Endodermal cell (in vitro differentiated cells): ENCODE measurements at regions not wholly inside any gene's neighbourhood (a gene's known extent, or its start where the extent isn't known, plus 50 kb on each side); places are given as distances from the start of the nearest gene placed in this dataset.

ENCODE experiments used
- DNase-seq: peaks from one replicate; pipeline ENCODE4 v3.0.0-alpha.2; 2017
- H3K27ac ChIP-seq: 2 replicates; pipeline ENCODE4 v1.5.1; 2013; ENCODE audit warnings: mild to moderate bottlenecking, low read depth, low read length, moderate library complexity
- H3K27me3 ChIP-seq: 2 replicates; pipeline ENCODE4 v1.6.1; 2013; ENCODE audit warnings: mild to moderate bottlenecking, low read length, moderate library complexity; ENCODE audit not compliant: insufficient read depth, control insufficient read depth, poor library complexity, severe bottlenecking
- H3K36me3 ChIP-seq: 2 replicates; pipeline ENCODE4 v1.7.0; 2013; ENCODE audit warnings: mild to moderate bottlenecking, low read length, moderate library complexity; ENCODE audit not compliant: control insufficient read depth, insufficient read depth
- H3K4me1 ChIP-seq: one replicate; pipeline ENCODE4 v1.7.0; 2013; ENCODE audit warnings: low read length; ENCODE audit not compliant: control insufficient read depth, insufficient read depth
- H3K4me3 ChIP-seq: 2 replicates; pipeline ENCODE4 v1.5.1; 2013; ENCODE audit warnings: mild to moderate bottlenecking, low read length, moderate library complexity
- H3K9ac ChIP-seq: 2 replicates; pipeline ENCODE4 v1.6.1; 2013; ENCODE audit warnings: mild to moderate bottlenecking, low read length, moderate library complexity; ENCODE audit not compliant: poor library complexity, severe bottlenecking; ENCODE audit errors: extremely low read depth
- H3K9me3 ChIP-seq: 2 replicates; pipeline ENCODE4 v1.6.1; 2013; ENCODE audit warnings: mild to moderate bottlenecking, low read length, moderate library complexity; ENCODE audit not compliant: control insufficient read depth
- H3K27ac Mint-ChIP-seq: 2 replicates; pipeline ENCODE4 v1.8.0; 2020; ENCODE audit warnings: mixed read lengths
- H3K27me3 Mint-ChIP-seq: 2 replicates; pipeline ENCODE4 v1.8.0; 2021; ENCODE audit warnings: mild to moderate bottlenecking, mixed read lengths; ENCODE audit not compliant: insufficient read depth
- H3K36me3 Mint-ChIP-seq: 2 replicates; pipeline ENCODE4 v1.8.0; 2020; ENCODE audit warnings: low read depth, mixed read lengths
- H3K4me1 Mint-ChIP-seq: 2 replicates; pipeline ENCODE4 v1.8.0; 2020; ENCODE audit warnings: mixed read lengths
- H3K4me3 Mint-ChIP-seq: 2 replicates; pipeline ENCODE4 v1.8.0; 2020; ENCODE audit warnings: mild to moderate bottlenecking, moderate library complexity, mixed read lengths
- H3K9me3 Mint-ChIP-seq: 2 replicates; pipeline ENCODE4 v1.8.0; 2020; ENCODE audit warnings: mild to moderate bottlenecking, mixed read lengths
- WGBS, 2 experiments: methylation state at CpG; one replicate each; pipeline versions ENCODE4 v1.1.5 to v1.1.7; 2013; ENCODE audit warnings: missing lambda C conversion rate in 2 of 2, mixed read lengths in 1 of 2; ENCODE audit not compliant: insufficient coverage in 1 of 2, insufficient read length in 1 of 2; 5-methylcytosine and 5-hydroxymethylcytosine counted together
- TF ChIP-seq, protein P1 (sequence below): fragments of 200-600 bp; sonication (generic); conservative IDR thresholded peaks from 2 replicates; pipeline ENCODE4 v1.5.0; 2021; ENCODE audit warnings: antibody characterized with exemption, mild to moderate bottlenecking

- Mint-ChIP-seq H3K4me1 (no peaks in the 10 kb centered on the region), H3K9me3 (no peaks in the 10 kb centered on the region), H3K4me3 (no peak overlapping the region), H3K27me3 (no peaks in the 10 kb centered on the region), H3K36me3 (no peaks in the 10 kb centered on the region), H3K27ac (no peak overlapping the region)
- no peak overlapping the region for H3K27ac ChIP-seq
- DNase-seq, result no peak
- WGBS, 2 experiments, result 95 to 97% methylated on average over 4 to 5 of the region's 5 CpGs
- H3K4me3 ChIP-seq, result no peak overlapping the region
- no peaks in the 10 kb centered on the region for H3K9me3 ChIP-seq
- H3K27me3 ChIP-seq, result no peaks in the 10 kb centered on the region
- H3K4me1 ChIP-seq, result no peaks in the 10 kb centered on the region
- no peaks in the 10 kb centered on the region for H3K36me3 ChIP-seq
- no peak overlapping the region for H3K9ac ChIP-seq
- TF ChIP-seq, protein P1, sequence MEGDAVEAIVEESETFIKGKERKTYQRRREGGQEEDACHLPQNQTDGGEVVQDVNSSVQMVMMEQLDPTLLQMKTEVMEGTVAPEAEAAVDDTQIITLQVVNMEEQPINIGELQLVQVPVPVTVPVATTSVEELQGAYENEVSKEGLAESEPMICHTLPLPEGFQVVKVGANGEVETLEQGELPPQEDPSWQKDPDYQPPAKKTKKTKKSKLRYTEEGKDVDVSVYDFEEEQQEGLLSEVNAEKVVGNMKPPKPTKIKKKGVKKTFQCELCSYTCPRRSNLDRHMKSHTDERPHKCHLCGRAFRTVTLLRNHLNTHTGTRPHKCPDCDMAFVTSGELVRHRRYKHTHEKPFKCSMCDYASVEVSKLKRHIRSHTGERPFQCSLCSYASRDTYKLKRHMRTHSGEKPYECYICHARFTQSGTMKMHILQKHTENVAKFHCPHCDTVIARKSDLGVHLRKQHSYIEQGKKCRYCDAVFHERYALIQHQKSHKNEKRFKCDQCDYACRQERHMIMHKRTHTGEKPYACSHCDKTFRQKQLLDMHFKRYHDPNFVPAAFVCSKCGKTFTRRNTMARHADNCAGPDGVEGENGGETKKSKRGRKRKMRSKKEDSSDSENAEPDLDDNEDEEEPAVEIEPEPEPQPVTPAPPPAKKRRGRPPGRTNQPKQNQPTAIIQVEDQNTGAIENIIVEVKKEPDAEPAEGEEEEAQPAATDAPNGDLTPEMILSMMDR, result no peak
Measured at GRCh38 chr7:131202451-131202850, 125.2 kb upstream of the MKLN1 start.

DNA sequence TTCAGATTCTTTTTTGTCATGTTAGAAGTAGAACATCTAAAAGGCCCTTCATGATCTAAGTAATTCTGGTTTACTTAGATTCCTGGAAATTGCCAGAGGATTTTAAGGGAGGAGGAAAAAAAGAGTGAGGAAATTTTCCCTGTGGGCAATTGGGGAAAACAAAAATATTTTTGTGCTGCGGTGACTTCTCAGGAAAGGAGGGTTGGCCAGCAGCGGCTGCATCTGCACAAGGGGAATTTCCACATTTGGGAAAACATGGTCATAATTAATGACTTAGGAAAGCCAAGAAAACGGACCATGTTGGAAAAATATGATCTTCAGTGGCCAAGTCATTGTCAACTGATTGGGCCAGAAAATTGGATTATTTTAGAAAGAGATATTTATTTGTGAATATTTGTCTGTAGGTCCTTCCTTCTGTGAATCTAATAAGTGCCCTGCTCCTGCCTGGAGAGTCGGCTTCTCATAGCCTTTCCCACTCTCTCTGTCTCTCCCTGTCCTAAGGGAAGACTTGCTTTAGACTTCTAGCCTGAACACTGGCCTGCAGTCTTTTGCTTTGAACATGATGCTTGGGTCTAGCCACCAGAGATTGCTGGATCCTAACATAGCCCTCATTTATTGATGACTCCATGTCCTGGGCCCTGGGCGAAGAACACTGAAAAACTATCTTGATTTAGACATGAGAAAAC is 124.2 kb upstream of the MKLN1 start:
- no peak overlapping the region for H3K4me3 ChIP-seq
- H3K36me3 Mint-ChIP-seq, result no peaks in the 10 kb centered on the region
- H3K9me3 Mint-ChIP-seq, result no peaks in the 10 kb centered on the region
- H3K27me3 Mint-ChIP-seq, result no peaks in the 10 kb centered on the region
- no peak for DNase-seq
- no peaks in the 10 kb centered on the region for H3K36me3 ChIP-seq
- H3K4me1 Mint-ChIP-seq, result no peaks in the 10 kb centered on the region
- TF ChIP-seq, protein P1, result no peak
- H3K4me1 ChIP-seq, result no peaks in the 10 kb centered on the region
- no peak overlapping the region for H3K27ac Mint-ChIP-seq
- no peak overlapping the region for H3K4me3 Mint-ChIP-seq
- H3K9me3 ChIP-seq, result no peaks in the 10 kb centered on the region
- 87 to 93% methylated on average over 3 to 5 of the region's 5 CpGs for WGBS, 2 experiments
- no peaks in the 10 kb centered on the region for H3K27me3 ChIP-seq
- no peak overlapping the region for H3K9ac ChIP-seq
- no peak overlapping the region for H3K27ac ChIP-seq

DNA sequence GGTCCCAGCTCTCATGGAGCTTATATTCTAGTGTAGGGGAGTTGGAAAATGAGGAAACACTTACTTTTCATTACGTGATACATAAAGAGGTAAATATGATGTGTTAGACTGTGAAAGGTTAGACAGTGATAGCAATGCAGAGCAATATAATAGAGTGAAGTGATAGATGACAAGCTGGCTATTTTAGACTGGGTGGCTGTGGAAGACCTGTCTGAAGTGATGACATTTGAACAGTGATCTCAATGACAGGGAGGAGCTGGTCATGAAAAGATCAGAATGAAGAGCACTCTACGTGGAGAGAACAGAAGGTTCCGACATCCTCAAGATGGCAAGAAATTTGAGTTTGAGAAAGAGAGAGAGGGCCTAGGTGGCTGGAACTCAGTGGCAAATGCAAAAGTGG is 118.9 kb upstream of the MKLN1 start:
- Mint-ChIP-seq H3K9me3 (no peaks in the 10 kb centered on the region), H3K4me1 (peaks cover 2% of the 10 kb centered on the region), H3K27ac (no peak overlapping the region), H3K36me3 (no peaks in the 10 kb centered on the region), H3K4me3 (no peak overlapping the region), H3K27me3 (no peaks in the 10 kb centered on the region)
- no peak overlapping the region for H3K27ac ChIP-seq
- no peak overlapping the region for H3K9ac ChIP-seq
- no peaks in the 10 kb centered on the region for H3K4me1 ChIP-seq
- H3K9me3 ChIP-seq, result no peaks in the 10 kb centered on the region
- TF ChIP-seq, protein P1, result no peak
- H3K36me3 ChIP-seq, result no peaks in the 10 kb centered on the region
- no peaks in the 10 kb centered on the region for H3K27me3 ChIP-seq
- 58 to 100% methylated on average over 2 to 3 of the region's 3 CpGs for WGBS, 2 experiments
- no peak for DNase-seq
- H3K4me3 ChIP-seq, result no peak overlapping the region
